PC-9 (cell line): ENCODE measurements at regions not wholly inside any gene's neighbourhood (a gene's known extent, or its start where the extent isn't known, plus 50 kb on each side); places are given as distances from the start of the nearest gene placed in this dataset.
"Not testable (repeated sequence)": the region's sequence is repeated elsewhere in the genome, so short reads cannot be mapped to it uniquely, and the experiment has no call there.

Source experiments
- BruUV-seq: library from RNA; stranded (reverse); fragments of 400-500 nt; replicated peaks from 2 replicates; lab custom pipeline; 2021; lab: Mats Ljungman, UMichigan
- CTCF ChIA-PET: fragments of 300-600 bp; sonication (Branson Sonifier 250); formaldehyde crosslinking; loops from one replicate; lab custom pipeline; 2022; ENCODE audit warnings: antibody characterized with exemption; lab: Charles Lee
- POLR2A ChIA-PET: fragments of 300-600 bp; sonication (Branson Sonifier 250); formaldehyde crosslinking; loops from one replicate; lab custom pipeline; 2022; ENCODE audit warnings: antibody characterized with exemption; ENCODE audit not compliant: unreplicated experiment; lab: Charles Lee
- DNase-seq, 2 experiments: peaks; one replicate each; pipeline versions ENCODE4 v3.0.0 to v3.0.0-alpha.2; 2015 to 2022; ENCODE audit warnings: mixed read lengths in 1 of 2
- H2AFZ ChIP-seq: fragments of 200-600 bp; sonication (generic); 2 replicates; pipeline ENCODE4 v1.8.1; 2017; ENCODE audit warnings: antibody characterized with exemption
- H3F3A ChIP-seq: fragments of 200-600 bp; sonication (generic); 2 replicates; pipeline ENCODE4 v1.8.1; 2017; ENCODE audit warnings: antibody characterized with exemption, mild to moderate bottlenecking, low read depth; ENCODE audit not compliant: insufficient read depth
- H3K27ac ChIP-seq: fragments of 200-600 bp; sonication (generic); 2 replicates; pipeline ENCODE4 v1.6.1; 2016; ENCODE audit warnings: mixed run types
- H3K27me3 ChIP-seq: fragments of 200-600 bp; sonication (generic); 2 replicates; pipeline ENCODE4 v1.6.1; 2016; ENCODE audit warnings: low read depth, mixed run types; ENCODE audit not compliant: insufficient read depth
- H3K36me3 ChIP-seq: fragments of 200-600 bp; sonication (generic); 2 replicates; pipeline ENCODE4 v1.6.1; 2016; ENCODE audit warnings: low read depth, mixed run types
- H3K4me1 ChIP-seq: fragments of 200-600 bp; sonication (generic); replicated peaks from 2 replicates; pipeline ENCODE4 v1.6.1; 2016; ENCODE audit warnings: mixed run types; ENCODE audit not compliant: insufficient read depth
- H3K4me2 ChIP-seq: fragments of 200-600 bp; sonication (generic); 2 replicates; pipeline ENCODE4 v1.6.1; 2017; ENCODE audit warnings: mixed run types
- H3K4me3 ChIP-seq: fragments of 200-600 bp; sonication (generic); 2 replicates; pipeline ENCODE4 v1.6.1; 2016; ENCODE audit warnings: mixed run types
- H3K79me2 ChIP-seq: fragments of 200-600 bp; sonication (generic); 2 replicates; pipeline ENCODE4 v1.6.1; 2017; ENCODE audit warnings: low read depth, mixed run types
- H3K9me2 ChIP-seq: fragments of 200-600 bp; sonication (generic); 2 replicates; pipeline ENCODE4 v1.8.1; 2017; ENCODE audit warnings: mild to moderate bottlenecking; ENCODE audit not compliant: insufficient read depth
- H3K9me3 ChIP-seq: fragments of 200-600 bp; sonication (generic); 2 replicates; pipeline ENCODE4 v1.8.1; 2016; ENCODE audit warnings: low read depth; ENCODE audit not compliant: insufficient read depth
- H4K20me1 ChIP-seq: fragments of 200-600 bp; sonication (generic); 2 replicates; pipeline ENCODE4 v1.8.1; 2017; ENCODE audit not compliant: insufficient read depth
- EZH2 ChIP-seq: fragments of 200-600 bp; sonication (generic); IDR thresholded peaks from 2 replicates; pipeline ENCODE4 v1.8.0; 2017; ENCODE audit warnings: antibody characterized with exemption, low read depth
- intact Hi-C: fragments of 100-400 bp; cut with micrococcal nuclease; formaldehyde crosslinking; loops from one replicate; pipeline ENCODE4 v1.10.0; 2022; ENCODE audit not compliant: unreplicated experiment
- TF ChIP-seq, protein P1 (sequence below): fragments of 200-600 bp; sonication (generic); conservative IDR thresholded peaks from 2 replicates; pipeline ENCODE4 v1.6.1; 2017; ENCODE audit warnings: mixed run types, antibody characterized with exemption, mild to moderate bottlenecking, moderate library complexity

DNA sequence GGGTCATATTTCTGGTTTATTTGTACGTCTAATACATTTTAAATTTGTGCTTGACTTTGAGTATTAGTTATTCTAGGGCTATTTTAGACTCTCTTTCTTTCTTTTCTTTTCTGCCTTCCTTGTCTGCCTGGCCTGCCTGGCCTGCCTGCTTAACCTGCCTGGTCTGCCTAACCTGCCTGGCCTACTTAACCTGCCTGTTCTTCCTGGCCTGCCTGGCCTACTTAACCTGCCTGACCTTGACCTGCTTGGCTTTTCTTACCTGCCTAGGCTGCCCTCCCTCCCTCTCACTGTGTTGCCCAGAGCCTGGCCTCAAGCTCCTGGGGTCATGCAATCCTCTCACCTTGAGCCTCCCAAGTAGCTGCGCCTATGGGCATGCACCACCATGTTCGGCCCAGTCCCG is 83.7 kb downstream of the PMAIP1 start:
- Histone ChIP-seq H3K79me2 (no peaks in the 10 kb centered on the region), H3K4me1 (peaks cover 22% of the 10 kb centered on the region), H3F3A (no peaks in the 10 kb centered on the region), H3K4me3 (no peak overlapping the region), H3K27ac (no peak overlapping the region), H3K27me3 (no peaks in the 10 kb centered on the region), H3K9me2 (no peaks in the 10 kb centered on the region; the same call in 1 of the 2 replicates), H3K36me3 (no peaks in the 10 kb centered on the region), H3K4me2 (no peak overlapping the region), H2AFZ (0 out of 2 replicates have a peak overlapping the region, but pooled peaks have one; percentile 27), H4K20me1 (no peaks in the 10 kb centered on the region), H3K9me3 (no peaks in the 10 kb centered on the region)
- BruUV-seq, result no TSS peak
- intact Hi-C loops, result loop anchor here (10.0 kb wide), 1 partner anchor 1521 kb away; no protein-coding TSS in a partner anchor
- DNase-seq, result no peak
- ChIA-PET POLR2A (no interaction called here), CTCF (no interaction called here)
- TF ChIP-seq EZH2, result no peak
- TF ChIP-seq, protein P1, sequence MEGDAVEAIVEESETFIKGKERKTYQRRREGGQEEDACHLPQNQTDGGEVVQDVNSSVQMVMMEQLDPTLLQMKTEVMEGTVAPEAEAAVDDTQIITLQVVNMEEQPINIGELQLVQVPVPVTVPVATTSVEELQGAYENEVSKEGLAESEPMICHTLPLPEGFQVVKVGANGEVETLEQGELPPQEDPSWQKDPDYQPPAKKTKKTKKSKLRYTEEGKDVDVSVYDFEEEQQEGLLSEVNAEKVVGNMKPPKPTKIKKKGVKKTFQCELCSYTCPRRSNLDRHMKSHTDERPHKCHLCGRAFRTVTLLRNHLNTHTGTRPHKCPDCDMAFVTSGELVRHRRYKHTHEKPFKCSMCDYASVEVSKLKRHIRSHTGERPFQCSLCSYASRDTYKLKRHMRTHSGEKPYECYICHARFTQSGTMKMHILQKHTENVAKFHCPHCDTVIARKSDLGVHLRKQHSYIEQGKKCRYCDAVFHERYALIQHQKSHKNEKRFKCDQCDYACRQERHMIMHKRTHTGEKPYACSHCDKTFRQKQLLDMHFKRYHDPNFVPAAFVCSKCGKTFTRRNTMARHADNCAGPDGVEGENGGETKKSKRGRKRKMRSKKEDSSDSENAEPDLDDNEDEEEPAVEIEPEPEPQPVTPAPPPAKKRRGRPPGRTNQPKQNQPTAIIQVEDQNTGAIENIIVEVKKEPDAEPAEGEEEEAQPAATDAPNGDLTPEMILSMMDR, result no peak

DNA sequence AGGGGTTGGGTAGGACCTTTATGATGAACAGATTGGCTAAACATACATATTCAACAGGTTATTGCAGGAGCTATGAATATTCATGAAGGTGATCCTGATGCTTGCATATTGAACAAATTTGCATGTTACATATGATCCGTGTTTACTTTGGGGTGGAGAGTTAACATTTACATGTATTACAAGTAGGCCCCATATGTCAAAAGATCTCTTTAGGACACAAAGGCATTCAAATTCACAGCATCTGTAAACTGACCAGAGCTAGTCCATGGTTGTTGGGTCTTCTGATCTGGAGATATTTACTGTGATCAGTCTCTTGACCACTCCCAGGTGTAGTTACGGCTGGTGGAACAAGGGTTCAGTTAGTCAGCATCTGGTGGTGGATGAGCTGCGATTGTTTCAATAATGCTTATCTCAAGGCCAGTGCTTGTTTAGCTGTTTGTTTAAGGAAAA is 80.4 kb downstream of the PMAIP1 start:
- CTCF ChIA-PET, result no interaction called here
- H3K79me2 ChIP-seq, result no peaks in the 10 kb centered on the region
- H3K9me2 ChIP-seq, result no peaks in the 10 kb centered on the region
- no peak overlapping the region for H3K27ac ChIP-seq
- no peaks in the 10 kb centered on the region for H3K36me3 ChIP-seq
- no peak for DNase-seq
- H3K4me3 ChIP-seq, result no peak overlapping the region
- no peaks in the 10 kb centered on the region for H3F3A ChIP-seq
- no peak overlapping the region for H3K4me2 ChIP-seq
- no peak overlapping the region for H2AFZ ChIP-seq
- H3K9me3 ChIP-seq, result no peaks in the 10 kb centered on the region
- H3K4me1 ChIP-seq, result peaks cover 17% of the 10 kb centered on the region
- intact Hi-C loops, result loop anchor here (10.0 kb wide), 1 partner anchor 1525 kb away; no protein-coding TSS in a partner anchor
- POLR2A ChIA-PET, result no interaction called here
- H3K27me3 ChIP-seq, result no peaks in the 10 kb centered on the region
- TF ChIP-seq, protein P1, result no peak
- TF ChIP-seq EZH2, result no peak
- no peaks in the 10 kb centered on the region for H4K20me1 ChIP-seq
- BruUV-seq, result no TSS peak

DNA sequence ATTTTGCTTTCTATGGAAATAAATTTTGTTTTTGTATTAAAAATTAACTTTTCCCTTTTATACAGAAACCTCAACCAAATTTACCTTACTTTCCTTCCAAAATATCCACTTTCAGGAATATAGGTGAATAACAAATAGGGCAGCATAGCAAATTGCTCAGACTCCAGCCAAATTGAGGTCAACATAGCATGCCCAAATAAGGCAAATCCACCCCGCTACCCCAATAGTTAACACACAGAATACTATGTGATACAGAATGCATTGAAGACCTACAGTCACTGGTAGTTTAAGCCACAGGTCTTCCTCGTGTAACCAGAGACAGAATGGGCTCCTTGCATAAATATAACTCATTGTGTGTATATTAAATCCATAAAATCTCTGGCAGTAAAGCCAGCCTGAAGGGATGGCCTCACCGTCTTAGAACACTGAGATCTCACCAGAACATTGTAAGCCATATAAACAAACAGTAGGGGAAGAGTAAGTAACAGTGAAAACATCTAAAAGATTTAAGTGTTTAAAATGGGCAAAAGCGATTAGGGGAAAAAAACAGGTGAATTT is 72.2 kb downstream of the PMAIP1 start:
- Histone ChIP-seq H3K4me2 (no peak overlapping the region), H3K27ac (no peak overlapping the region), H3K4me3 (no peak overlapping the region), H3F3A (no peaks in the 10 kb centered on the region), H3K9me2 (no peaks in the 10 kb centered on the region), H4K20me1 (no peaks in the 10 kb centered on the region), H3K79me2 (no peaks in the 10 kb centered on the region), H3K4me1 (no peaks in the 10 kb centered on the region), H3K36me3 (no peaks in the 10 kb centered on the region), H3K9me3 (no peaks in the 10 kb centered on the region), H2AFZ (no peak overlapping the region), H3K27me3 (no peaks in the 10 kb centered on the region)
- TF ChIP-seq, protein P1, result no peak
- no peak for TF ChIP-seq EZH2
- CTCF ChIA-PET, result no interaction called here
- no peak for DNase-seq
- no TSS peak for BruUV-seq
- POLR2A ChIA-PET, result no interaction called here
- intact Hi-C loops, result no loop called here

DNA sequence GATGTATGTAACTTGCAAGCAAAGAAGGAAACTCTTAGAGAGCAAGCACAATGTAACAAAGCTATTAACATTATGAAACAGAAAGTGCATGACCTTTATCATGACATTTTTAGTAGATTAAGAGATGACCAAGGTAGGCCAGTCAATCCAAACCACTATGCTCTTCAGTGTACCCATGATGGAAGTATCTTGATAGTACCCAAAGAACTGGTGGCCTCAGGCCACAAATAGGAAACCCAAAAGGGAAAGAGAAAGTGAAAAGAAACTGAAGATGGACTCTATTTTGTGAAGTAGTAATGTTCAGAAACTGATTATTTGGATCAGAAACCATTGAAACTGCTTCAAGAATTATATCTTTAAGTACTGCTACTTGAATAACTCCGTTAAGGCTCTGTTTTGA is 71.3 kb downstream of the PMAIP1 start:
- H3K27me3 ChIP-seq, intact Hi-C loops, H3K9me3 ChIP-seq, H3K27ac ChIP-seq, H2AFZ ChIP-seq, H3K4me2 ChIP-seq, CTCF ChIA-PET, H3K79me2 ChIP-seq, H3F3A ChIP-seq, H3K4me3 ChIP-seq, H3K36me3 ChIP-seq, H4K20me1 ChIP-seq, BruUV-seq, POLR2A ChIA-PET, DNase-seq, H3K4me1 ChIP-seq, H3K9me2 ChIP-seq: not testable (repeated sequence)

DNA sequence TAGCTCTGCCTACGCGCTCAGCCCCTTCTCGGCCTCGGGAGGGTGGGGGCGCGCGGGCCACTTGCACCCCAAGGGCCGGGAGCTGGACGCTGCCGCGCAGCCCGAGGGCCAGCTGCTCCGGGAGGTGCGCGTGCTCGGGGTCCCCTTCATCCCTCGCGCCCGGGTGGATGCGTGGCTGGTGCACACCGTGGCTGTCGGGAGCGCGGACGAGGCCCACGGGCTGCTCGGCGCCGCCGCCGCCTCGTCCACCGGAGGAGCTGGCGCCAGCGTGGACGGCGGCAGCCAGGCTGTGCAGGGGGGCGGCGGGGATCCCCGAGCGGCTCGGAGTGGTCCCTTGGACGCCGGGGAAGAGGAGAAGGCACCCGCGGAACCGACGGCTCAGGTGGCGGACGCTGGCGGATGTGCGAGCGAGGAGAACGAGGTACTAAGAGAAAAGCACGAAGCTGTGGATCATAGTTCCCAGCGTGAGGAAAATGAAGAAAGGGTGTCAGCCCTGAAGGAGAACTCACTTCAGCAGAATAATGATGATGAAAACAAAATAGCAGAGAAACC is 69.8 kb downstream of the PMAIP1 start:
- H3K9me2 ChIP-seq, H3F3A ChIP-seq, CTCF ChIA-PET, H3K36me3 ChIP-seq, H3K27ac ChIP-seq, POLR2A ChIA-PET, H3K4me2 ChIP-seq, H2AFZ ChIP-seq, H3K4me3 ChIP-seq, H3K9me3 ChIP-seq, H3K4me1 ChIP-seq, H4K20me1 ChIP-seq, BruUV-seq, DNase-seq, intact Hi-C loops, H3K79me2 ChIP-seq, H3K27me3 ChIP-seq: not testable (repeated sequence)
